Neural cell (in vitro differentiated cells): ENCODE measurements at regions not wholly inside any gene's neighbourhood (a gene's known extent, or its start where the extent isn't known, plus 50 kb on each side); places are given as distances from the start of the nearest gene placed in this dataset.

Experiments used
- H2AFZ ChIP-seq: fragments of 200-600, 300-800 bp; sonication (generic), shearing (Covaris generic); 2 replicates; pipeline ENCODE4 v1.6.0; 2014; ENCODE audit warnings: low read depth, mild to moderate bottlenecking, antibody characterized with exemption, low read length, moderate library complexity
- H3F3A ChIP-seq: fragments of 200-600 bp; shearing (Covaris generic); 2 replicates; pipeline ENCODE4 v1.6.1; 2016; ENCODE audit warnings: mild to moderate bottlenecking, moderate library complexity, mixed read lengths, antibody characterized with exemption, low read length; ENCODE audit not compliant: insufficient read depth, poor library complexity, severe bottlenecking
- H3K27ac ChIP-seq: fragments of 200-600, 300-800 bp; sonication (generic), shearing (Covaris generic); 2 replicates; pipeline ENCODE4 v1.5.1; 2014; ENCODE audit warnings: mild to moderate bottlenecking, low read length, moderate library complexity
- H3K27me3 ChIP-seq: fragments of 300-800, 200-600 bp; sonication (generic), shearing (Covaris generic); 2 replicates; pipeline ENCODE4 v1.6.0; 2014; ENCODE audit warnings: mild to moderate bottlenecking, low read depth, low read length, moderate library complexity; ENCODE audit not compliant: insufficient read depth
- H3K36me3 ChIP-seq: fragments of 300-800, 200-600 bp; sonication (generic), shearing (Covaris generic); 2 replicates; pipeline ENCODE4 v1.5.1; 2014; ENCODE audit warnings: mild to moderate bottlenecking, antibody characterized with exemption, low read length, moderate library complexity; ENCODE audit not compliant: insufficient read depth
- H3K4me2 ChIP-seq: fragments of 300-800, 200-600 bp; sonication (generic), shearing (Covaris generic); 2 replicates; pipeline ENCODE4 v1.6.0; 2014; ENCODE audit warnings: mild to moderate bottlenecking, low read length
- H3K4me3 ChIP-seq: fragments of 300-800, 200-600 bp; sonication (generic), shearing (Covaris generic); 2 replicates; pipeline ENCODE4 v1.5.1; 2014; ENCODE audit warnings: mild to moderate bottlenecking, low read length, moderate library complexity
- H3K79me2 ChIP-seq: fragments of 200-600 bp; shearing (Covaris generic); replicated peaks from 2 replicates; pipeline ENCODE4 v1.6.0; 2014; ENCODE audit warnings: mild to moderate bottlenecking, low read length, moderate library complexity; ENCODE audit not compliant: insufficient read depth
- H3K9ac ChIP-seq: fragments of 300-800, 200-600 bp; sonication (generic), shearing (Covaris generic); 2 replicates; pipeline ENCODE4 v1.6.1; 2016; ENCODE audit warnings: mild to moderate bottlenecking, low read length, mixed read lengths
- H3K9me2 ChIP-seq: fragments of 200-600 bp; shearing (Covaris generic); 2 replicates; pipeline ENCODE4 v1.6.1; 2016; ENCODE audit warnings: mild to moderate bottlenecking, low read length, mixed read lengths; ENCODE audit not compliant: insufficient read depth
- H3K9me3 ChIP-seq: fragments of 200-600, 300-800 bp; sonication (generic), shearing (Covaris generic); 2 replicates; pipeline ENCODE4 v1.6.1; 2016; ENCODE audit warnings: mild to moderate bottlenecking, mixed run types, low read length, moderate library complexity, mixed read lengths
- H4K20me1 ChIP-seq: fragments of 200-600 bp; shearing (Covaris generic); 2 replicates; pipeline ENCODE4 v1.6.1; 2016; ENCODE audit warnings: mild to moderate bottlenecking, mixed run types; ENCODE audit not compliant: insufficient read depth
- CTCF ChIP-seq: fragments of 450-650 bp; IDR thresholded peaks from 2 replicates; pipeline ENCODE4 v1.5.1; 2014; ENCODE audit warnings: antibody characterized with exemption, mild to moderate bottlenecking, moderate library complexity; ENCODE audit not compliant: poor library complexity, severe bottlenecking
- EP300 ChIP-seq: fragments of 450-650 bp; conservative IDR thresholded peaks from 2 replicates; pipeline ENCODE4 v1.6.1; 2014; ENCODE audit warnings: antibody characterized with exemption, mild to moderate bottlenecking, moderate library complexity; ENCODE audit not compliant: poor library complexity, severe bottlenecking
- EZH2 ChIP-seq: fragments of 200-600, 300-800 bp; shearing (Covaris generic), sonication (generic); IDR thresholded peaks from 2 replicates; pipeline ENCODE4 v1.6.1; 2014; ENCODE audit warnings: antibody characterized with exemption, low read length, borderline replicate concordance, mild to moderate bottlenecking; ENCODE audit not compliant: insufficient read depth, poor library complexity, severe bottlenecking
- MXI1 ChIP-seq: fragments of 450-650 bp; conservative IDR thresholded peaks from 2 replicates; pipeline ENCODE4 v1.6.1; 2014; ENCODE audit warnings: antibody characterized with exemption, mild to moderate bottlenecking; ENCODE audit not compliant: poor library complexity, severe bottlenecking
- POLR2AphosphoS5 ChIP-seq: IDR thresholded peaks from 2 replicates; pipeline ENCODE4 v1.6.1; 2012
- RAD21 ChIP-seq: fragments of 450-650 bp; conservative IDR thresholded peaks from 2 replicates; pipeline ENCODE4 v1.6.1; 2014; ENCODE audit warnings: antibody characterized with exemption, mild to moderate bottlenecking, moderate library complexity
- SMC3 ChIP-seq: fragments of 450-650 bp; conservative IDR thresholded peaks from 2 replicates; pipeline ENCODE4 v1.6.1; 2014; ENCODE audit warnings: antibody characterized with exemption, mild to moderate bottlenecking, moderate library complexity; ENCODE audit not compliant: poor library complexity
- TAF1 ChIP-seq: IDR thresholded peaks from 2 replicates; pipeline ENCODE4 v1.6.1; 2012; ENCODE audit warnings: low read depth
- TF ChIP-seq, protein P1 (sequence below): IDR thresholded peaks from 2 replicates; pipeline ENCODE4 v1.6.1; 2012; ENCODE audit warnings: borderline replicate concordance

DNA sequence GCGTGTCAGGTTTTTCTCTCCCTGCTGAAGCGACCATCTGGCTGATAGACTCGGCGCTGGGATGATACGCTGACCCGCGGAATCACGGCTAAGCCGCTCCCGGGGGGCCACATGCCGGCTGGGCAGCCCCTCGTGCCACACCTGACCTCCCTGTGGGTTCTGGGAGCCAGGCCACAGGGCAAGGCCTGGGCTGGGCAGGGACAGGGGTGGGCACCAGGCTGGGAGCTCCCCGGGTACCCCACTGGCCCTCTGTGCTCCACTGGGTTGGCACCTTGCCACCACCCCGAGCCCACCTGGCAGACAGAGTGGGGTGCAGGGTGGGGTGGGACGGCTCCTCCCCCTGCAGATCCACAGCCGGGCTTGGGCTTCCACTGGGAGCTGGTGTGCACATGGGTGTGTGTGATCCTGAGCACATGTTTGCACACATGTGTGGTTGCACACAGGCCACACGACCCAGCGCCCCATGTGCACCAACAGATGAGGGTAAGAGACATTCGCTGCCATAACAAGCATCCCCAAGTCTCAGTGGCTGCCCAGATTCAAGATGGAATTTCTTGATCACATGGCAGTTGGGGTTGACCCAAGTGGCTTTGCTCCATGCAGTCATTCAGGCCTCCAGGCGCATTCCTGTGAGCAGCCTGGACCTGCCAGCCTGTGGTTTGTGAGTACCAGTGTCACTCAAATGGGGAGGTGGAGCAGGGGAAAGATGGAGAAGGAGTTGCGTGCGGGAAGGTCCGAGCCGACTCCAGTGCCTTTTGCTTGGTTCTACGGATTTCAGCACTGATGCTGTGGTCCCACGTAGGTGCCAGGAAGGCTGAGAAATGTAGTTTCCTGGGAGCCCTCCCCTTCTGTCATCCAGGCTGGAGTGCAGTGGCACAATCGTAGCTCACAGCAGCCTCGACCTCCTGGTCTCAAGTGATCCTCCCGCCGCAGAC lies 79.7 kb downstream of the UNCX start:
- Histone ChIP-seq H3K27ac (no peak overlapping the region), H3K9me2 (no peaks in the 10 kb centered on the region), H3K36me3 (no peaks in the 10 kb centered on the region), H3K4me2 (no peak overlapping the region), H3K9ac (no peak overlapping the region), H3K4me3 (no peak overlapping the region), H3K27me3 (no peaks in the 10 kb centered on the region), H3K9me3 (no peaks in the 10 kb centered on the region), H3F3A (no peaks in the 10 kb centered on the region), H3K79me2 (no peaks in the 10 kb centered on the region), H2AFZ (no peak overlapping the region), H4K20me1 (no peaks in the 10 kb centered on the region)
- no peak for TF ChIP-seq SMC3
- no peak for TF ChIP-seq EZH2
- no peak for TF ChIP-seq EP300
- TF ChIP-seq, protein P1, sequence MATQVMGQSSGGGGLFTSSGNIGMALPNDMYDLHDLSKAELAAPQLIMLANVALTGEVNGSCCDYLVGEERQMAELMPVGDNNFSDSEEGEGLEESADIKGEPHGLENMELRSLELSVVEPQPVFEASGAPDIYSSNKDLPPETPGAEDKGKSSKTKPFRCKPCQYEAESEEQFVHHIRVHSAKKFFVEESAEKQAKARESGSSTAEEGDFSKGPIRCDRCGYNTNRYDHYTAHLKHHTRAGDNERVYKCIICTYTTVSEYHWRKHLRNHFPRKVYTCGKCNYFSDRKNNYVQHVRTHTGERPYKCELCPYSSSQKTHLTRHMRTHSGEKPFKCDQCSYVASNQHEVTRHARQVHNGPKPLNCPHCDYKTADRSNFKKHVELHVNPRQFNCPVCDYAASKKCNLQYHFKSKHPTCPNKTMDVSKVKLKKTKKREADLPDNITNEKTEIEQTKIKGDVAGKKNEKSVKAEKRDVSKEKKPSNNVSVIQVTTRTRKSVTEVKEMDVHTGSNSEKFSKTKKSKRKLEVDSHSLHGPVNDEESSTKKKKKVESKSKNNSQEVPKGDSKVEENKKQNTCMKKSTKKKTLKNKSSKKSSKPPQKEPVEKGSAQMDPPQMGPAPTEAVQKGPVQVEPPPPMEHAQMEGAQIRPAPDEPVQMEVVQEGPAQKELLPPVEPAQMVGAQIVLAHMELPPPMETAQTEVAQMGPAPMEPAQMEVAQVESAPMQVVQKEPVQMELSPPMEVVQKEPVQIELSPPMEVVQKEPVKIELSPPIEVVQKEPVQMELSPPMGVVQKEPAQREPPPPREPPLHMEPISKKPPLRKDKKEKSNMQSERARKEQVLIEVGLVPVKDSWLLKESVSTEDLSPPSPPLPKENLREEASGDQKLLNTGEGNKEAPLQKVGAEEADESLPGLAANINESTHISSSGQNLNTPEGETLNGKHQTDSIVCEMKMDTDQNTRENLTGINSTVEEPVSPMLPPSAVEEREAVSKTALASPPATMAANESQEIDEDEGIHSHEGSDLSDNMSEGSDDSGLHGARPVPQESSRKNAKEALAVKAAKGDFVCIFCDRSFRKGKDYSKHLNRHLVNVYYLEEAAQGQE: no peak
- TF ChIP-seq POLR2AphosphoS5: no peak
- no peak for TF ChIP-seq MXI1
- TF ChIP-seq RAD21: no peak
- TF ChIP-seq CTCF: no peak
- TF ChIP-seq TAF1: no peak

DNA sequence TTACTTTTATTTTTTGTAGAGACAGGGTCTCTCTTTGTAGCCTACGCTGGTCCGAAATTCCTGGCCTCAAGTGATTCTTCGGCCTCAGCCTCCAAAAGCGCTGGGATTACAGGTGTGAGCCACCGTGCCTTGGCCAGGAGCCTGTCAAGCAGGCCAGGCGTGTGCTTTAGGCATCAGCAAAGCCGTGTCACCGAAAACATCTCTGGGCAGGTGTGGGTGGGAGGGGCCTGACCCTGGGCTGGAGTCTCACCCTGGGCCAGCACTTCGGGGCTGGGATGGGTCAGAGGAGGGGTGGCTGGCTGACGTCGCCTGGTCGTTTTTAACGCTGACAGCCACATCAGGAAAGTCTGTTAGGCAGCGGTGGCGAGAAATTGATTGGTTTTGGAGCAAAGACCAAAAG lies 80.9 kb downstream of the UNCX start:
- Histone ChIP-seq H3K79me2 (no peaks in the 10 kb centered on the region), H3K9ac (no peak overlapping the region), H2AFZ (no peak overlapping the region), H3K27ac (no peak overlapping the region), H3K36me3 (no peaks in the 10 kb centered on the region), H3K9me2 (no peaks in the 10 kb centered on the region), H3K4me2 (no peak overlapping the region), H3K9me3 (no peaks in the 10 kb centered on the region), H3F3A (no peaks in the 10 kb centered on the region), H3K4me3 (no peak overlapping the region), H4K20me1 (no peaks in the 10 kb centered on the region), H3K27me3 (no peaks in the 10 kb centered on the region)
- no peak for TF ChIP-seq CTCF
- TF ChIP-seq SMC3: no peak
- TF ChIP-seq TAF1: no peak
- TF ChIP-seq EP300: no peak
- no peak for TF ChIP-seq MXI1
- TF ChIP-seq, protein P1: no peak
- TF ChIP-seq RAD21: no peak
- no peak for TF ChIP-seq POLR2AphosphoS5
- TF ChIP-seq EZH2: no peak
